ENCODE measurements at regions not wholly inside any gene's neighbourhood (a gene's known extent, or its start where the extent isn't known, plus 50 kb on each side); places are given as distances from the start of the nearest gene placed in this dataset.

- Histone ChIP-seq H3K27me3 (ENCODE audit: control insufficient read depth in 2 of 2, insufficient read depth in 2 of 2, low read length in 2 of 2) (no peaks in the 10 kb centered on the region), H2AFZ (ENCODE audit: low read depth, low read length) (no peak overlapping the region), H3K36me3 (ENCODE audit: control insufficient read depth, insufficient read depth, low read length) (no peaks in the 10 kb centered on the region), H3K4me3 (no peak overlapping the region), H3K27ac (ENCODE audit: extremely low read depth, low read depth, low read length) (no peak overlapping the region), H3K4me2 (ENCODE audit: insufficient read depth, low read length) (no peak overlapping the region), H3K9me1 (ENCODE audit: control insufficient read depth, insufficient read depth, low read length) (no peaks in the 10 kb centered on the region), H3K9me3 (replicated peaks; ENCODE audit: control insufficient read depth, insufficient read depth, low read depth, low read length) (no peaks in the 10 kb centered on the region), H3K9ac (ENCODE audit: insufficient read depth in 1 of 2, low read depth in 2 of 2, low read length in 2 of 2) (no peak overlapping the region), H4K20me1 (replicated peaks; ENCODE audit: control insufficient read depth, insufficient read depth, low read length) (no peaks in the 10 kb centered on the region), H3K79me2 (ENCODE audit: control insufficient read depth, insufficient read depth, low read length) (no peaks in the 10 kb centered on the region), H3K4me1 (replicated peaks in 1 of 2; ENCODE audit: control insufficient read depth in 2 of 2, insufficient read depth in 2 of 2, low read length in 2 of 2) (no peaks in the 10 kb centered on the region)
- BruUV-seq (replicated peaks) = no TSS peak
- intact Hi-C loops (cut with micrococcal nuclease) = no loop called here
- FAIRE-seq (no peak), ATAC-seq (no peak), DNase-seq (ENCODE audit: extremely low read depth in 1 of 4, low spot score in 3 of 4) (no peak)
- ChIA-PET CTCF (ENCODE audit: low intra/inter-chr PET ratio) (no interaction called here), POLR2A (no interaction called here)
- in situ Hi-C loops (cut with MboI) = no loop called here
- TF ChIP-seq ZNF24 (IDR thresholded peaks at IDR 0.05) (no peak), ZBTB8A (IDR thresholded peaks at IDR 0.05; ENCODE audit: partially characterized antibody) (no peak), HEY1 (CRISPR knock-in tag; IDR thresholded peaks at IDR 0.05; ENCODE audit: borderline replicate concordance) (no peak), BMI1 (IDR thresholded peaks at IDR 0.05; ENCODE audit: low read length) (no peak), ELF1 (tag; IDR thresholded peaks at IDR 0.05) (no peak), SRSF3 (IDR thresholded peaks at IDR 0.05; ENCODE audit: insufficient read depth, low read length) (no peak), THAP12 (CRISPR knock-in tag; IDR thresholded peaks at IDR 0.05) (no peak), GTF2A2 (tag; IDR thresholded peaks at IDR 0.05) (no peak), ZKSCAN3 (CRISPR knock-in tag; IDR thresholded peaks at IDR 0.05) (no peak)
Measured at GRCh38 chr3:27990324-27990723, 251.1 kb upstream of the CMC1 start.

All from K562 (cell line).